GF-D8 (cell line): ENCODE measurements at regions not wholly inside any gene's neighbourhood (a gene's known extent, or its start where the extent isn't known, plus 50 kb on each side); places are given as distances from the start of the nearest gene placed in this dataset.

Experiments used
- DNase-seq: peaks from one replicate; lab custom pipeline; 2025; lab: John Stamatoyannopoulos, UW

GRCh38 chr22:27538666-27539065 is 262.9 kb downstream of the MN1 start:
- DNase-seq: no peak

DNA sequence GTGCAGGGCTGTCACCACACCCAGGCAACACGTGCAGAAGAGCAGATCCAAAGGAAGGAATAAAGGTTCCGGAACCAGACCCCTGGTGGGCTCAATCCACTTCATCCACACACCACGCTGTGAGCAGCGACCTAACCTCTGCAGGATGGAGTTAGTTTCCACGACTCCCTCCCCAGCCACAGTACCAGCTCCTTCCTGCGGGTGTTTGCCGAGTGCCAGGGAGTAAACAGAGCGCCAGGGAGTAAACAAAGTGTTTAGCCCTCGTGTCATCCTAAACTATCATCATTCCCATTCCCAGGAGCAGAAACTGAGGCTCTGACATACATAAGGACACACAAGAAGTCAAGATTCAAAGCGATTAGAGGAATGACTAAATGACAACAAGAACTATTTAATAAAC is 261.3 kb downstream of the MN1 start:
- DNase-seq: no peak

DNA sequence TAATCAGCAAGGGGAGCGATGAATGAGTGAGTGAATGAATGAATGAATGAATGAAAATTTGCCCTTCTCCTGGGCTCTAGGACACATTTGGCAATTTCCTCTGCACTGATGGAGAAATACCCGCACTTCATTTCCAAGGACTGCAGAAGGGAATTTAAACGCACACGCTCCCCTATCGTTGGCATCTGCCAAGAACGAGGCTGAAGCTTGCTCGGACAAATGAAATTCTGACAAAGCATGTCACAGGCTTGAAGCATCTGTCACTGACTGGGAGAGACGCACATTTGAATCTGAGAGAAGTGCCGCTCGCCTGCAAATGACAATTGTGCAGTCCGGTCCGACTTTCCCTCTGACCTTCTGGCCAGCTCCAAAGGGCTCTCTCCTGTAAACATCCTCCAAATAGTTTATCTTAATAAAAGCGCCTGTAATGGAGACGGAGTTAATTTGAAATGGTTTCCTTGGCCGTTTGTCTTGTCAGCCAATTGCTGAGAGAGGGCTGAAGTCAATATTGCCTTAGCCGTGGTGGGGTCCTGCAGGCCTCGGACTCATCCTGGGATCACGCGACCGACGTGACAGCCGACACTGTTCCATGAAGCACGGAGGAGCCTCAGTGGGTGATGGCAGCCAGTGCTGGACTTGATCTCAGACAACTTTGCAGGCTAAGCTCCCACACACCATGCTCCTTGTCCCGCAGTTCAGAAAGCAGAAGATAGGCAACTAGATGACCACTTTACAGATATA is 260.7 kb downstream of the MN1 start:
- DNase-seq: no peak

DNA sequence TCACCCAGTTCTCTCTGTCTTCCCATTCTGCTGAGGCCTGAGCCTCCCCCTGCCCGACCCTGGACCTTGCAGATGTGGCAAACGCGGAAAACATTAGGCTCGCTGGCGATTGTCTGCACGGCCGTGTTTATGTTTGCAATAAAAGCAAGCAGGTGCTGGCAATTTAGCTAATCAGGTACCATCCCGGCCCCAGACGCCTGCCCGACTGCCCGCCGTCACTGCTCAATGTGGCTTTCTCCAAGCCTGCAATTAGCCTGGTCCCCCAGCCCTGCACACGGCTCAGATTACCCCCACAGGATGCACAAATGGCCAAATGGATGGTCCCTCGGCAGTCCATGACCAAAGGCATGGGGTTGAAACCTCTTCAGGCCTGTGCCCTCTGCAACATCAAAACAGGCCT is 259.7 kb downstream of the MN1 start:
- no peak for DNase-seq

- DNase-seq: no peak
These were observed 259.0 kb downstream of the MN1 start for GRCh38 chr22:27542602-27543001.

DNA sequence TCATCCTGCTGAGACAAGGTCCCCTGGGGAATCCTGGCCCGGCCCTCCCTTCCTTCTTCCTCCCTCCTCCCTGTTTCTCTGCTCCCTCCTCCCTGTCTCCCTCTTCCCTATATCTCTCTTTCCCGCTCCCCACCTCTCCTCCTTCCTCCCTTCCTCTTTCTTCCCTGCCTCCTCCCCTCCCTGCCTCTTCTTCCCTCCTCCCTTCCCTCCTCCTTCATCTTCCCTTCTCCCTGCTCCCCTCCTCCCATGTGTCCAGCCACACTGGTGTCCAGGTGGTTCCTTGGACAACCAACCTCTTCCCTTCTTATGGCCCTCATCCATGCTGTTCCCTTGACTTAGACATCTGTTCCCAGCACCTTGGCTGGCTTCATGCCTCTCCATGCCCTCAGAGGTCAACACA is 258.1 kb downstream of the MN1 start:
- DNase-seq: no peak

DNA sequence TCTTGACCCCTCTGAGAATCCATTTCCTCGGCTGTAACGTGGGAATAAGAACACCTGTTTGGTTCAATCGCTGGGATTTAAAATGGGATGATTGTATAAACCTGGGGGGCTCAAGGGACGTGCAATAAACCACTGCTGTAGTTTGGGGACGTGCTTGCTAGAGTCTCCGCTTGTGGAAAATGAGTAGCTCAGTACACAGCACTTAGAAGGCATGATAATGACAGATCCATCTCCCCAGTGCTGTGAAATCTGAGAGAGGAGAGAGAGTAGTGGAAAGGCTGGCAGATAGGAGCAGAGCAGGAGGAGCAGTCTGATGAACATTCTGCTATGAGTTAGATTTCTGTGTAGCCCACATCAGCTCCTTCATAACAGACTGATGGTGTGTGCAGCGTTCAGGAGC is 256.5 kb downstream of the MN1 start:
- DNase-seq: no peak

DNA sequence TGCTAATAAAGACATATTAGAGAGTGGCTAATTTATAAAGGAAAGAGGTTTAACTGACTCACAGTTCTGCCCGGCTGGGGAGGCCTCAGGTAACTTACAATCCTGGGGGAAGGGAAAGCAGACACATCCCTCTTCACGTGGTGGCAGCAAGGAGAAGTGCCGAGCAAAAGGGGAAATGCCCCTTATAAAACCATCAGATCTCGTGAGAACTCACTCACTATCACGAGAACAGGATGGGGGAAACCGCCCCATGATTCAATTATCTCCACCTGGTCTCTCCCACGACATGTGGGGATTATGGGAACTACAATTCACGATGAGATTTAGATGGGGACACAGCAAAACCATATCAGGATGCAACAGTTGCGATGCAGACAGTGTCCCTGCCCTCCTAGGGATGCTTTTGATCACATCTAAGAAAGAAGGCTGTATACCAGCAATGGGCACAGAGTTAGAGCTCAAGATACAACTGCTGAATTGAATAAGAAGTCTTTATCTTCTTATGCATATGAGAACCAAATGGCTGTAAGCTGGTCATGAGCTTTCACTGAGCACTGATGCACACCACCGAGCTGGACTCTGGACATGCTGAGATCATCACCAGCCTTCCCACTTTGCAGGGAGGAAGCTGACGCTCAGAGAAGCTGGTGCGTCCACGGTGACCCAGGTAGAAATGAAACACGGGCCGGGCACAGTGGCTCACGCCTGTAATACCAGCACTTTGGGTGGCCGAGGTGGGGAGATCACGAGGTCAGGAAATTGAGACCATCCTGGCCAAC is 255.2 kb downstream of the MN1 start:
- DNase-seq: no peak

- no peak for DNase-seq
These were observed 250.2 kb downstream of the MN1 start for GRCh38 chr22:27551402-27551801.

- no peak for DNase-seq
These were observed 249.4 kb downstream of the MN1 start for GRCh38 chr22:27552176-27552575.

GRCh38 chr22:27552863-27553262 is 248.7 kb downstream of the MN1 start:
- DNase-seq: no peak

GRCh38 chr22:27554106-27554811 is 247.3 kb downstream of the MN1 start:
- no peak for DNase-seq

- DNase-seq: no peak
These were observed 246.6 kb downstream of the MN1 start for GRCh38 chr22:27554841-27555456.

- DNase-seq: no peak
These were observed 245.2 kb downstream of the MN1 start for GRCh38 chr22:27556371-27556770.

DNA sequence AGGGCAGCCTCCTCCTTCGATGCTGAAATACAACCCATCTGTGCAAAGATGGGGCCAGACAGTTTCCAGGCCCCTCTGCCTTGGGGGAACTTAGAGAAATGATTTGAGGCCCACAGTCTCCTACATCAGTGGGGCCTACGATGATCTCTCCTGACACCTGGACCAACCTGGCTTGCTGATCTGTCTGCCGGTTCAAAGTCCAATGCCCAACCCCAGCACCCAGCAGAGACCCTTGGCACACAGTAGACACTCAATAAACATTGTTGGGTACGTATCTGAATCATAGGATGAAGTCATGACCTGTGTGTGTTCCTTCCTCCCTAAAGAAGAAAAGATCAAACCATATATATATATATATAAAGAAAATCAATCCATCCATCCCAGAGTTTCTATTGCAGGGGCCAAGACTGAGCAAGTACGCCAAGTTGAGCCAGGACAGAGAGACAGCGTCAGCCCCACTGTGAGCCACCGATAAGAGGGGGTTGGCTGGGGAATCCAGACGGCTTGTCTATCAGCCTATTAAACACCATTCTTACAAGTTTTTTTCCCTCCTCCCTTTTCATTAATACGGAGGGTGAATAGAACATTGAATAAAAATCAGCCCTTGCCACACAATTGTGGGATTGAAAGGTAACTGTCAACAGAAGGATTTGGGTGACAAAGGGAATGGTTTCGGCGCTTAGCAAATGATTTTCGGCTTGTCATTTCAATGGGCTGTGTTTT is 244.1 kb downstream of the MN1 start:
- DNase-seq: no peak

- DNase-seq: no peak
These were observed 242.7 kb downstream of the MN1 start for GRCh38 chr22:27558658-27559371.

DNA sequence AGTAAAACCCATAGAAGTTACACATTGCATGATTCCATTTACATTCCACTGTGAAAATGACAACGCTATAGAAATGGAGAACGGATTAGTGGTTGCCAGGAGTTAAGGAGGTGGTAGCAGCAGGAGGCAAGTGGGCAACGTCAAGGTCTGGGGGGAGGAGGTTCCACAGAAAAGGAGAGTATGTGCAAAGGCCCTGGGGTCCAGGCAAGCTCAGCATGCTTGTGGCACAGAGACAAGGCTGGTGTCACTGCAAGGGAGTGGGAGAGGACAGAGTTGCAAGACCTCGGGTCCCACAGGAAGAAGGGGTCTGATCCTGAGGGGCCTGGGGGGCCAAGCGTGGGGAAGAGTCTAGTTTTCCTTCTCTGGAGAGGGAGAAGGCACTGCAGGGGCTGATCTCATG is 240.8 kb downstream of the MN1 start:
- DNase-seq: no peak

GRCh38 chr22:27561286-27561904 is 240.2 kb downstream of the MN1 start:
- DNase-seq: no peak

GRCh38 chr22:27564806-27565205 is 236.8 kb downstream of the MN1 start:
- DNase-seq: no peak

DNA sequence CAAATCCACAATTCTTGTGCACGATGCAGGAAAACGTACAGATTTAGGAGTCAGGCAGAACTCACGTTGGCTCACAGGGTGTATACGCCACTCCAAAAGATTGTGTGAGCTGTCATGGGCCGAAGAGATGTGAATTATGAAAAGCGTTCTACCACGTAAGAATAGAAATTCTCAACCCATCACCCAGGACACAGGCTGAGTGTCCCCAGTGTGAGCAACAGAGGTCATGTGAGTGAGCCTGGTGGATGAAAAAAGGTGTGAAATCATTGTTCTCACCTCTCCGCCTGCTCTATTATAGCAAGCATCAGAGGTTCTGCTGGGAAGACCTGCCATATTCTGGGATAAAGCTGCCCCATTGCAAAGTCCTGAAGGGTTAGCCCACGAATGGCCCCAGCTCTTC is 235.0 kb downstream of the MN1 start:
- no peak for DNase-seq

GRCh38 chr22:27568265-27568664 is 233.3 kb downstream of the MN1 start:
- DNase-seq: no peak
